HL-60 (cell line): ENCODE measurements at regions not wholly inside any gene's neighbourhood (a gene's known extent, or its start where the extent isn't known, plus 50 kb on each side); places are given as distances from the start of the nearest gene placed in this dataset.
A peak's percentile ranks its signal among the peaks of the same experiment; 100 is the strongest.
"Not testable (repeated sequence)": the region's sequence is repeated elsewhere in the genome, so short reads cannot be mapped to it uniquely, and the experiment has no call there.

Experiments used
- DNase-seq, 2 experiments: peaks; one replicate each; pipeline ENCODE4 v3.0.0-alpha.2; 2010 to 2020; ENCODE audit warnings: low read depth in 1 of 2, low spot score in 1 of 2
- H3K27ac ChIP-seq: fragments of 250-450 bp; sonication (Bioruptor Pico); replicated peaks from 2 replicates; pipeline ENCODE4 v1.5.1; 2020; ENCODE audit warnings: mild to moderate bottlenecking, moderate library complexity
- H3K27me3 ChIP-seq: fragments of 250-450 bp; sonication (Bioruptor Pico); 2 replicates; pipeline ENCODE4 v1.5.1; 2021; ENCODE audit warnings: mild to moderate bottlenecking, moderate library complexity; ENCODE audit not compliant: insufficient read depth, poor library complexity, severe bottlenecking
- H3K4me3 ChIP-seq: replicated peaks from 2 replicates; pipeline ENCODE4 v1.5.1; 2011; ENCODE audit warnings: mild to moderate bottlenecking, control low read depth, low read length; ENCODE audit not compliant: insufficient read depth
- GABPA ChIP-seq: IDR thresholded peaks from 2 replicates; pipeline ENCODE4 v1.6.1; 2012; ENCODE audit warnings: low read depth
- POLR2AphosphoS5 ChIP-seq: IDR thresholded peaks from 2 replicates; pipeline ENCODE4 v1.6.1; 2012; ENCODE audit warnings: low read depth
- SPI1 ChIP-seq: IDR thresholded peaks from 2 replicates; pipeline ENCODE4 v1.6.1; 2012; ENCODE audit warnings: low read depth, mild to moderate bottlenecking, borderline replicate concordance
- TF ChIP-seq, protein P1 (sequence below): IDR thresholded peaks from one replicate; pipeline ENCODE4 v1.5.1; 2011; ENCODE audit warnings: low read length, control low read depth, inconsistent platforms; ENCODE audit not compliant: insufficient read depth
- TF ChIP-seq, protein P2 (sequence below): IDR thresholded peaks from 2 replicates; pipeline ENCODE4 v1.6.1; 2012; ENCODE audit warnings: low read depth; ENCODE audit not compliant: insufficient replicate concordance

GRCh38 chr17:83192161-83192788 lies 112.9 kb downstream of the METRNL start:
- no peaks in the 10 kb centered on the region for H3K27me3 ChIP-seq
- no peak for DNase-seq

DNA sequence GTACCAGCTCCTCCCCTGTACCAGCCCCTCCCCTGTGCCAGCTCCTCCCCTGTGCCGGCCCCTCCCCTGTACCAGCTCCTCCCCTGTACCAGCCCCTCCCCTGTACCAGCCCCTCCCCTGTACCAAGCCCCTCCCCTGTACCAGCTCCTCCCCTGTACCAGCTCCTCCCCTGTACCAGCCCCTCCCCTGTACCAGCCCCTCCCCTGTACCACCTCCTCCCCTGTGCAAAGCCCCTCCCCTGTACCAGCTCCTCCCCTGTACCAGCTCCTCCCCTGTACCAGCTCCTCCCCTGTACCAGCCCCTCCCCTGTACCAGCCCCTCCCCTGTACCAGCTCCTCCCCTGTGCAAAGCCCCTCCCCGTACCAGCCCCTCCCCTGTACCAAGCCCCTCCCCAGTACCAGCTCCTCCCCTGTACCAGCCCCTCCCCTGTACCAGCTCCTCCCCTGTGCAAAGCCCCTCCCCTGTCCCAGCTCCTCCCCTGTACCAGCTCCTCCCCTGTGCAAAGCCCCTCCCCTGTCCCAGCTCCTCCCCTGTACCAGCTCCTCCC lies 113.5 kb downstream of the METRNL start:
- DNase-seq, H3K27me3 ChIP-seq, H3K4me3 ChIP-seq, H3K27ac ChIP-seq: not testable (repeated sequence)

More at GRCh38 chr17:83192161-83192788, 112.9 kb downstream of the METRNL start:
- H3K4me3 ChIP-seq, result no peak overlapping the region
- no peak for TF ChIP-seq SPI1
- no peak for TF ChIP-seq GABPA
- no peak overlapping the region for H3K27ac ChIP-seq

DNA sequence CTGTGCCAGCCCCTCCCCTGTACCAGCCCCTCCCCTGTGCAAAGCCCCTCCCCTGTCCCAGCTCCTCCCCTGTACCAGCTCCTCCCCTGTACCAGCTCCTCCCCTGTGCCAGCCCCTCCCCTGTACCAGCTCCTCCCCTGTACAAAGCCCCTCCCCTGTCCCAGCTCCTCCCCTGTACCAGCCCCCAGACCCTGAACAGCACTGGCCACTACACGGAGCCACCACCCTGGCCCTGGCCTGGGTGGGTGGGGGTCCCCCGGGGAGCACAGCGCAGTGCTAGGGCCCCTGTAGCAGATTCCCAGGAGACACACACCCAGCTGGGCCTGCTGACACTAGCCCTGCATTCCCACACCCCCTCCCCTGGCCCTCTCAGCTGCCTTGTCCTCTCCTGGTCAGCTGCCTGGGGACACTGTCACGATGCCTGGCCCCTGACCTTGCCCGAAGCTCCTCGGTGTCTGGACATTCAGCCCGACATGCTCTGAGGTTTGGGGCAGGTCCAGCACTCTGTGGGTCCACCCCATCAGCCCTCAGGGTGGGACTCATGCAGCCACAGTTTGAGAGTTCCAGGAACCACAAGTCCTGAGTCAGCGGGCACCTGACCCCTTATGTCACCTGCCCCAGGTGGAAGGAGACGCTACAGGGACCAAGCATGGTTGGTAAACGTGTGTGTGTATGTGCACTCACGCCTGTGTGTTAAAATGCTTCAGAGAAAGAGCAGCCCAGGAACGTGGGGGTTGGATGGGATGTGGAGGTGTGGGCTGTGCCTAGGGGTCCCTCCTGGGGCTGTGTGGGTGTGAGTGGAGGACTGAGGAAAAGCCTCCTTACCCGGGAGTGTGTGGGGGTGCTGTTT lies 114.2 kb downstream of the METRNL start:
- Histone ChIP-seq H3K27ac (peak overlapping the region; percentile 24), H3K27me3 (no peaks in the 10 kb centered on the region), H3K4me3 (no peak overlapping the region)
- peak in 1 of 2 experiments; percentile 27 for DNase-seq
- TF ChIP-seq POLR2AphosphoS5 (0 out of 2 replicates have a peak, but pooled peaks have one; percentile 34), GABPA (no peak)

DNA sequence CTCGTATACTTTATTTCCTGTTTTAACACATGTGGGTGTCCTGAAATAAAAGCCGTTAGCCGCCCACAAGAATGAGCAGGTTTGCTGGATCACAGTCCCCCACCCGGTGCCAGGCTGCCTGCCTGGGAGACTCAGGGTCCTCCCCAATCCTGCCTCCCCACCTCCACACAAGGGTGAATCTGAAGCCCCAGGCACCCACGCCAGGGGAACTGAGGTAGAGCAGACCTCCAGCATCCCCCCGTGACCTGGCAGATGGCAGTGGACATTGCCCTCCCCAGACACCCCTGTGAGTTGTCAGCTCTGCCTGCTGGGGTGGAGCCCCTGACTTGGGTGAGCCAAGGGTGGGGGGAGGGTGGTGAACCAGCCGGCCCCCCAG lies 114.8 kb downstream of the METRNL start:
- TF ChIP-seq, protein P1, sequence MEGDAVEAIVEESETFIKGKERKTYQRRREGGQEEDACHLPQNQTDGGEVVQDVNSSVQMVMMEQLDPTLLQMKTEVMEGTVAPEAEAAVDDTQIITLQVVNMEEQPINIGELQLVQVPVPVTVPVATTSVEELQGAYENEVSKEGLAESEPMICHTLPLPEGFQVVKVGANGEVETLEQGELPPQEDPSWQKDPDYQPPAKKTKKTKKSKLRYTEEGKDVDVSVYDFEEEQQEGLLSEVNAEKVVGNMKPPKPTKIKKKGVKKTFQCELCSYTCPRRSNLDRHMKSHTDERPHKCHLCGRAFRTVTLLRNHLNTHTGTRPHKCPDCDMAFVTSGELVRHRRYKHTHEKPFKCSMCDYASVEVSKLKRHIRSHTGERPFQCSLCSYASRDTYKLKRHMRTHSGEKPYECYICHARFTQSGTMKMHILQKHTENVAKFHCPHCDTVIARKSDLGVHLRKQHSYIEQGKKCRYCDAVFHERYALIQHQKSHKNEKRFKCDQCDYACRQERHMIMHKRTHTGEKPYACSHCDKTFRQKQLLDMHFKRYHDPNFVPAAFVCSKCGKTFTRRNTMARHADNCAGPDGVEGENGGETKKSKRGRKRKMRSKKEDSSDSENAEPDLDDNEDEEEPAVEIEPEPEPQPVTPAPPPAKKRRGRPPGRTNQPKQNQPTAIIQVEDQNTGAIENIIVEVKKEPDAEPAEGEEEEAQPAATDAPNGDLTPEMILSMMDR, result no peak
- TF ChIP-seq SPI1 (no peak), POLR2AphosphoS5 (no peak), GABPA (no peak)
- TF ChIP-seq, protein P2, sequence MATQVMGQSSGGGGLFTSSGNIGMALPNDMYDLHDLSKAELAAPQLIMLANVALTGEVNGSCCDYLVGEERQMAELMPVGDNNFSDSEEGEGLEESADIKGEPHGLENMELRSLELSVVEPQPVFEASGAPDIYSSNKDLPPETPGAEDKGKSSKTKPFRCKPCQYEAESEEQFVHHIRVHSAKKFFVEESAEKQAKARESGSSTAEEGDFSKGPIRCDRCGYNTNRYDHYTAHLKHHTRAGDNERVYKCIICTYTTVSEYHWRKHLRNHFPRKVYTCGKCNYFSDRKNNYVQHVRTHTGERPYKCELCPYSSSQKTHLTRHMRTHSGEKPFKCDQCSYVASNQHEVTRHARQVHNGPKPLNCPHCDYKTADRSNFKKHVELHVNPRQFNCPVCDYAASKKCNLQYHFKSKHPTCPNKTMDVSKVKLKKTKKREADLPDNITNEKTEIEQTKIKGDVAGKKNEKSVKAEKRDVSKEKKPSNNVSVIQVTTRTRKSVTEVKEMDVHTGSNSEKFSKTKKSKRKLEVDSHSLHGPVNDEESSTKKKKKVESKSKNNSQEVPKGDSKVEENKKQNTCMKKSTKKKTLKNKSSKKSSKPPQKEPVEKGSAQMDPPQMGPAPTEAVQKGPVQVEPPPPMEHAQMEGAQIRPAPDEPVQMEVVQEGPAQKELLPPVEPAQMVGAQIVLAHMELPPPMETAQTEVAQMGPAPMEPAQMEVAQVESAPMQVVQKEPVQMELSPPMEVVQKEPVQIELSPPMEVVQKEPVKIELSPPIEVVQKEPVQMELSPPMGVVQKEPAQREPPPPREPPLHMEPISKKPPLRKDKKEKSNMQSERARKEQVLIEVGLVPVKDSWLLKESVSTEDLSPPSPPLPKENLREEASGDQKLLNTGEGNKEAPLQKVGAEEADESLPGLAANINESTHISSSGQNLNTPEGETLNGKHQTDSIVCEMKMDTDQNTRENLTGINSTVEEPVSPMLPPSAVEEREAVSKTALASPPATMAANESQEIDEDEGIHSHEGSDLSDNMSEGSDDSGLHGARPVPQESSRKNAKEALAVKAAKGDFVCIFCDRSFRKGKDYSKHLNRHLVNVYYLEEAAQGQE, result no peak
- Histone ChIP-seq H3K4me3 (no peak overlapping the region), H3K27ac (peak overlapping the region; percentile 24), H3K27me3 (no peaks in the 10 kb centered on the region)
- DNase-seq, result no peak

- Histone ChIP-seq H3K4me3 (no peak overlapping the region), H3K27ac (no peak overlapping the region), H3K27me3 (no peaks in the 10 kb centered on the region)
- TF ChIP-seq POLR2AphosphoS5, result no peak
- no peak for TF ChIP-seq SPI1
- TF ChIP-seq GABPA, result no peak
- TF ChIP-seq, protein P1, result no peak
- TF ChIP-seq, protein P2, result no peak
- no peak for DNase-seq
Observed at GRCh38 chr17:83194761-83195329, 115.4 kb downstream of the METRNL start.
